B cell (primary cell): ENCODE measurements at regions not wholly inside any gene's neighbourhood (a gene's known extent, or its start where the extent isn't known, plus 50 kb on each side); places are given as distances from the start of the nearest gene placed in this dataset.

ENCODE experiments used
- EZH2 ChIP-seq: IDR thresholded peaks from 2 replicates; pipeline ENCODE4 v1.6.1; 2012; ENCODE audit warnings: borderline replicate concordance, low read depth, mild to moderate bottlenecking, moderate library complexity, low read length; ENCODE audit not compliant: insufficient read depth, poor library complexity, severe bottlenecking
- TF ChIP-seq, protein P1 (sequence below): fragments of 200-600 bp; IDR thresholded peaks from one replicate; pipeline ENCODE4 v1.8.0; 2022; ENCODE audit warnings: antibody characterized with exemption, mild to moderate bottlenecking

DNA sequence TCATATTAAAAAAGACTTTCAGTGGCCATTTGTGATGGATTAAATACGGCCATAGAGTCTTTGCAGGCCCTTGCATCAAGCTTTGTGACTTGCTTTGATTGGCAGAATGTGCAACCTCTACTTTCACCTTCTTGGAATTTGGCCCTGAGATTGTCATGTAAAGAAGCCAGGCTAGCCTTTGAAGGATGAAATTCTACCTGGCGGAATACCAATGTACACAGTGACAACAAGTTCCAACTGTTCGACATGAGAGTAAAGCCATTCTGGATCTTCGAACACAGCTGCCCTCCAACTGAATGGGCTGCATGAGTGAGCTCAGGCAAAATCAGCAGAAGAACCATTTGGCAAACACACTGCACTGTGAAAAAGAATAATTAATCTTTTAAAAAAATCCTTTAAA lies 321.3 kb downstream of the PHF14 start:
- TF ChIP-seq, protein P1, sequence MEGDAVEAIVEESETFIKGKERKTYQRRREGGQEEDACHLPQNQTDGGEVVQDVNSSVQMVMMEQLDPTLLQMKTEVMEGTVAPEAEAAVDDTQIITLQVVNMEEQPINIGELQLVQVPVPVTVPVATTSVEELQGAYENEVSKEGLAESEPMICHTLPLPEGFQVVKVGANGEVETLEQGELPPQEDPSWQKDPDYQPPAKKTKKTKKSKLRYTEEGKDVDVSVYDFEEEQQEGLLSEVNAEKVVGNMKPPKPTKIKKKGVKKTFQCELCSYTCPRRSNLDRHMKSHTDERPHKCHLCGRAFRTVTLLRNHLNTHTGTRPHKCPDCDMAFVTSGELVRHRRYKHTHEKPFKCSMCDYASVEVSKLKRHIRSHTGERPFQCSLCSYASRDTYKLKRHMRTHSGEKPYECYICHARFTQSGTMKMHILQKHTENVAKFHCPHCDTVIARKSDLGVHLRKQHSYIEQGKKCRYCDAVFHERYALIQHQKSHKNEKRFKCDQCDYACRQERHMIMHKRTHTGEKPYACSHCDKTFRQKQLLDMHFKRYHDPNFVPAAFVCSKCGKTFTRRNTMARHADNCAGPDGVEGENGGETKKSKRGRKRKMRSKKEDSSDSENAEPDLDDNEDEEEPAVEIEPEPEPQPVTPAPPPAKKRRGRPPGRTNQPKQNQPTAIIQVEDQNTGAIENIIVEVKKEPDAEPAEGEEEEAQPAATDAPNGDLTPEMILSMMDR = no peak
- TF ChIP-seq EZH2 = no peak
